ENCODE measurements at regions not wholly inside any gene's neighbourhood (a gene's known extent, or its start where the extent isn't known, plus 50 kb on each side); places are given as distances from the start of the nearest gene placed in this dataset.

- no peak overlapping the region for H3K9ac ChIP-seq (ENCODE audit: low read length)
- H3K27me3 ChIP-seq (ENCODE audit: insufficient read depth, low read length): peaks cover 6% of the 10 kb centered on the region; the same call in 1 of the 2 replicates
- H3K4me2 ChIP-seq (ENCODE audit: low read length): no peak overlapping the region
- intact Hi-C loops (cut with micrococcal nuclease): no loop called here
- no peaks in the 10 kb centered on the region; the same call in 1 of the 2 replicates for H3K9me2 ChIP-seq (ENCODE audit: insufficient read depth)
- no peak overlapping the region for H3K27ac ChIP-seq (ENCODE audit: low read depth, low read length)
- H3K4me3 ChIP-seq (replicated peaks in 1 of 2; ENCODE audit: low read depth in 1 of 2, low read length in 2 of 2): no peak overlapping the region
- RAD21 ChIA-PET (ENCODE audit: low non-redundant PET in 1 of 2, low total read pairs in 2 of 2, uncharacterized antibody in 2 of 2, unreplicated experiment in 2 of 2): no interaction called here
- POLR2A ChIA-PET: no interaction called here
- CTCF ChIA-PET: no interaction called here
- TF ChIP-seq RAD21 (IDR thresholded peaks at IDR 0.05; ENCODE audit: low read depth) (no peak), ELF1 (IDR thresholded peaks at IDR 0.05; ENCODE audit: borderline replicate concordance, low read depth) (no peak), EZH2 (IDR thresholded peaks at IDR 0.05) (no peak), YY1 (IDR thresholded peaks at IDR 0.05; ENCODE audit: extremely low read depth, insufficient replicate concordance, low read depth, low read length) (no peak), ZFX (IDR thresholded peaks at IDR 0.05) (no peak), SP1 (IDR thresholded peaks at IDR 0.05; ENCODE audit: low read depth) (no peak), FOSL1 (IDR thresholded peaks at IDR 0.05; ENCODE audit: low read depth) (no peak), CBX3 (IDR thresholded peaks at IDR 0.05; ENCODE audit: low read depth) (no peak), POLR2A (IDR thresholded peaks at IDR 0.05; ENCODE audit: borderline replicate concordance, extremely low read depth, insufficient read depth, insufficient read length) (no peak), EGR1 (IDR thresholded peaks at IDR 0.05; ENCODE audit: low read depth) (no peak), CTCF (IDR thresholded peaks at IDR 0.05 in 2 of 3, conservative IDR thresholded peaks at IDR 0.05 in 1 of 3; ENCODE audit: borderline replicate concordance in 1 of 3, insufficient read depth in 1 of 3, low read depth in 2 of 3, low read length in 2 of 3) (no peak)
- no TSS peak for BruUV-seq (replicated peaks)
- H3K79me2 ChIP-seq (ENCODE audit: insufficient read depth, low read length): no peaks in the 10 kb centered on the region
- H3K36me3 ChIP-seq (ENCODE audit: control insufficient read depth in 1 of 2, insufficient read depth in 2 of 2, low read length in 2 of 2): no peaks in the 10 kb centered on the region
- no peaks in the 10 kb centered on the region for H3K4me1 ChIP-seq (ENCODE audit: control insufficient read depth in 1 of 2, insufficient read depth in 2 of 2, low read length in 2 of 2)
- DNase-seq (ENCODE audit: low read depth, low spot score): no peak
- H3K9me3 ChIP-seq (ENCODE audit: control insufficient read depth in 1 of 2, insufficient read depth in 1 of 2, low read depth in 1 of 2, low read length in 2 of 2): no peaks in the 10 kb centered on the region
- no peaks in the 10 kb centered on the region for H4K20me1 ChIP-seq (ENCODE audit: insufficient read depth)
- H2AFZ ChIP-seq (ENCODE audit: low read depth, low read length, poor library complexity, severe bottlenecking): no peak overlapping the region
- no peak for ATAC-seq
Measured at GRCh38 chr3:16801698-16802097, 83.1 kb upstream of the PLCL2 start.

All from HCT116 (cell line).